Inflammatory macrophage treated with lipopolysaccharide for 1 hour (primary cell): ENCODE measurements at regions not wholly inside any gene's neighbourhood (a gene's known extent, or its start where the extent isn't known, plus 50 kb on each side); places are given as distances from the start of the nearest gene placed in this dataset.
"Not testable (repeated sequence)": the region's sequence is repeated elsewhere in the genome, so short reads cannot be mapped to it uniquely, and the experiment has no call there.

Source experiments
- DNase-seq, 2 donors: peaks; one replicate each; pipeline ENCODE4 v3.0.0-alpha.2; 2020 to 2022

- DNase-seq: not testable (repeated sequence)
These were observed 178.2 kb upstream of the ZNG1F start for GRCh38 chr9:41367301-41367700.

- DNase-seq: not testable (repeated sequence)
These were observed 172.7 kb upstream of the ZNG1F start for GRCh38 chr9:41361790-41362189.

GRCh38 chr9:41359116-41359515, 170.0 kb upstream of the ZNG1F start:
- DNase-seq: peak in 1 of 2 donors; percentile 2

GRCh38 chr9:41358682-41359081, 169.6 kb upstream of the ZNG1F start:
- peak; percentile 60 to 64 for DNase-seq

GRCh38 chr9:41357918-41358404, 168.8 kb upstream of the ZNG1F start:
- DNase-seq: not testable (repeated sequence)

- not testable (repeated sequence) for DNase-seq
These were observed 168.2 kb upstream of the ZNG1F start for GRCh38 chr9:41357350-41357748.

- peak; percentile 27 to 49 for DNase-seq
These were observed 167.7 kb upstream of the ZNG1F start for GRCh38 chr9:41356588-41357349.

GRCh38 chr9:41355712-41356450, 166.8 kb upstream of the ZNG1F start:
- DNase-seq: not testable (repeated sequence)

GRCh38 chr9:41354978-41355377, 165.9 kb upstream of the ZNG1F start:
- not testable (repeated sequence) for DNase-seq

- DNase-seq: not testable (repeated sequence)
These were observed 165.2 kb upstream of the ZNG1F start for GRCh38 chr9:41354060-41354934.

GRCh38 chr9:41353026-41353425, 163.9 kb upstream of the ZNG1F start:
- not testable (repeated sequence) for DNase-seq

GRCh38 chr9:41352390-41352789, 163.3 kb upstream of the ZNG1F start:
- not testable (repeated sequence) for DNase-seq

GRCh38 chr9:41347893-41348292, 158.8 kb upstream of the ZNG1F start:
- peak; percentile 63 to 90 for DNase-seq

GRCh38 chr9:41332562-41332961, 143.4 kb upstream of the ZNG1F start:
- DNase-seq: not testable (repeated sequence)

- not testable (repeated sequence) for DNase-seq
These were observed 132.2 kb upstream of the ZNG1F start for GRCh38 chr9:41321277-41321676.

- DNase-seq: not testable (repeated sequence)
These were observed 119.8 kb upstream of the ZNG1F start for GRCh38 chr9:41308953-41309352.

GRCh38 chr9:41285744-41286143, 96.6 kb upstream of the ZNG1F start:
- DNase-seq: not testable (repeated sequence)

- DNase-seq: not testable (repeated sequence)
These were observed 91.5 kb upstream of the ZNG1F start for GRCh38 chr9:41280299-41281238.

GRCh38 chr9:41279437-41279836, 90.3 kb upstream of the ZNG1F start:
- not testable (repeated sequence) for DNase-seq

GRCh38 chr9:41279033-41279432, 89.9 kb upstream of the ZNG1F start:
- not testable (repeated sequence) for DNase-seq

- DNase-seq: peak; percentile 38 to 47
These were observed 84.6 kb upstream of the ZNG1F start for GRCh38 chr9:41273549-41274267.
